Osteocyte (in vitro differentiated cells): ENCODE measurements at regions not wholly inside any gene's neighbourhood (a gene's known extent, or its start where the extent isn't known, plus 50 kb on each side); places are given as distances from the start of the nearest gene placed in this dataset.

Experiments
- DNase-seq: peaks from one replicate; pipeline ENCODE4 v3.0.0; 2021; ENCODE audit warnings: mixed read lengths; ENCODE audit not compliant: unreplicated experiment; ENCODE audit errors: extremely low spot score
- H3K27ac Mint-ChIP-seq: one replicate; pipeline ENCODE4 v1.8.0; 2021; ENCODE audit warnings: mild to moderate bottlenecking, mixed read lengths; ENCODE audit not compliant: unreplicated experiment
- H3K27me3 Mint-ChIP-seq: one replicate; pipeline ENCODE4 v1.8.0; 2021; ENCODE audit warnings: mixed read lengths; ENCODE audit not compliant: unreplicated experiment
- H3K36me3 Mint-ChIP-seq: one replicate; pipeline ENCODE4 v1.8.0; 2021; ENCODE audit warnings: mixed read lengths; ENCODE audit not compliant: unreplicated experiment
- H3K4me1 Mint-ChIP-seq: one replicate; pipeline ENCODE4 v1.8.0; 2021; ENCODE audit warnings: mixed read lengths; ENCODE audit not compliant: unreplicated experiment
- H3K4me3 Mint-ChIP-seq: one replicate; pipeline ENCODE4 v1.8.0; 2021; ENCODE audit warnings: mild to moderate bottlenecking, moderate library complexity, mixed read lengths; ENCODE audit not compliant: unreplicated experiment
- H3K9me3 Mint-ChIP-seq: one replicate; pipeline ENCODE4 v1.8.0; 2021; ENCODE audit warnings: mixed read lengths; ENCODE audit not compliant: unreplicated experiment
- TF ChIP-seq, protein P1 (sequence below): fragments of 200-600 bp; sonication (generic); IDR thresholded peaks from 2 replicates; pipeline ENCODE4 v1.5.0; 2021; ENCODE audit warnings: antibody characterized with exemption, mild to moderate bottlenecking, moderate library complexity

DNA sequence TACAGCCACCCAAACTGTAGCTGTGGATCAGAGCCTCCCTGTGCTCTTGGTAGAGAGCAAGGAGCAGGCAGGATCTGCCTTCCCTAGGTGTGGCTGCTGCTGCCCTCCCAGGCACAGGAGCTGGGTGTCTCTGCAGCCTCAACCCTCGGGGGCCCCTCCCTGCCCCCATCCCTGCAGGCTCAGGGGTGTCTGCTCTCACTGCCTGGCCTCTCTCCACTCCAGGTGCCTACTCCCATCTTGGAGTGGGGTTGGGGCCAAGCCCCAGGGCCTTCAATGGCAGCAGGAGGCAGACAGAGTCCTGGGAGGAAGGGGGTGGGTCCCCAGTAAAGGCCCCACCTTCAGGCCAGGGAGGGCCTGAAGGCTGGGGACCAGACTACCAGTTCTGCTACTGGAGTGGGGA, 189.7 kb upstream of the OSR1 start:
- Mint-ChIP-seq H3K27ac (no peak overlapping the region), H3K9me3 (no peaks in the 10 kb centered on the region), H3K36me3 (no peaks in the 10 kb centered on the region), H3K4me1 (peaks cover 8% of the 10 kb centered on the region), H3K4me3 (no peak overlapping the region), H3K27me3 (peaks cover 17% of the 10 kb centered on the region)
- no peak for DNase-seq
- TF ChIP-seq, protein P1, sequence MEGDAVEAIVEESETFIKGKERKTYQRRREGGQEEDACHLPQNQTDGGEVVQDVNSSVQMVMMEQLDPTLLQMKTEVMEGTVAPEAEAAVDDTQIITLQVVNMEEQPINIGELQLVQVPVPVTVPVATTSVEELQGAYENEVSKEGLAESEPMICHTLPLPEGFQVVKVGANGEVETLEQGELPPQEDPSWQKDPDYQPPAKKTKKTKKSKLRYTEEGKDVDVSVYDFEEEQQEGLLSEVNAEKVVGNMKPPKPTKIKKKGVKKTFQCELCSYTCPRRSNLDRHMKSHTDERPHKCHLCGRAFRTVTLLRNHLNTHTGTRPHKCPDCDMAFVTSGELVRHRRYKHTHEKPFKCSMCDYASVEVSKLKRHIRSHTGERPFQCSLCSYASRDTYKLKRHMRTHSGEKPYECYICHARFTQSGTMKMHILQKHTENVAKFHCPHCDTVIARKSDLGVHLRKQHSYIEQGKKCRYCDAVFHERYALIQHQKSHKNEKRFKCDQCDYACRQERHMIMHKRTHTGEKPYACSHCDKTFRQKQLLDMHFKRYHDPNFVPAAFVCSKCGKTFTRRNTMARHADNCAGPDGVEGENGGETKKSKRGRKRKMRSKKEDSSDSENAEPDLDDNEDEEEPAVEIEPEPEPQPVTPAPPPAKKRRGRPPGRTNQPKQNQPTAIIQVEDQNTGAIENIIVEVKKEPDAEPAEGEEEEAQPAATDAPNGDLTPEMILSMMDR: no peak

DNA sequence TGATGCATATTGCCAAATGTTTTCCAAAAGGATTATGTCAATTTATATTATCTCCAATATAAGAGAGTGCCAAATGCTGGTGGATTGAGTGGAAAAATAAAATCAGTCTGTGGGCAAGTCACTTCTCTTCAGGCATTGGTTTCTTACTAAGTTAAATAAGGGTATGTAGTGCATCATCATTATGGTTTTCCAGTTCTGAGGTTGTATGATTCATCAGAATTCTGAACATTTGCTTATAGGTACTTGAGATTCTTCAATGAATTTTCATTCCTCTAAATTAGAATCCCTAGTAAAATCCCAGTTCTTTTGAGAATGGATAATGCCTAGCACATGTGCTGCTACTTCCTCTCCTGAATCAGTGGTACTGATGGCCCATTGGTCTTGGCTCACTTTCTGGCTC, 188.9 kb upstream of the OSR1 start:
- no peaks in the 10 kb centered on the region for H3K36me3 Mint-ChIP-seq
- peaks cover 12% of the 10 kb centered on the region for H3K27me3 Mint-ChIP-seq
- H3K9me3 Mint-ChIP-seq: no peaks in the 10 kb centered on the region
- H3K27ac Mint-ChIP-seq: no peak overlapping the region
- DNase-seq: no peak
- H3K4me3 Mint-ChIP-seq: no peak overlapping the region
- H3K4me1 Mint-ChIP-seq: peaks cover 8% of the 10 kb centered on the region
- TF ChIP-seq, protein P1: no peak

DNA sequence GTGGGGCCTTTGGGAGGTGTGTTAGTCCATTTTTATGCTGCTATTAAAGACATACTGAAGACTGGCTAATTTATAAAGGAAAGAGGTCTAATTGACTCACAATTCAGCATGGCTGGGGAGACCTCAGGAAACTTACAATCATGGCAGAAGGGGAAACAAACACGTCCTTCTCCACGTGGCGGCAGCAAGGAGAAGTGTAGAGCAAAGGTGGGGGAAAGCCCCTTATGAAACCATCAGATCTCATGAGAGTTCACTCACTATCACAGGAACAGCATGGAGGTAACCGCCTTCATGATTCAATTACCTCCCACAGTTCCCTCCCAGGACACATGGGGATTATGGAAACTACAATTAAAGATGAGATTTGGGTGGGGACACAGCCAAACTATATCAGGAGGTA, 187.1 kb upstream of the OSR1 start:
- H3K27me3 Mint-ChIP-seq: peaks cover 5% of the 10 kb centered on the region
- no peak overlapping the region for H3K4me3 Mint-ChIP-seq
- peaks cover 10% of the 10 kb centered on the region for H3K4me1 Mint-ChIP-seq
- H3K27ac Mint-ChIP-seq: no peak overlapping the region
- no peaks in the 10 kb centered on the region for H3K9me3 Mint-ChIP-seq
- TF ChIP-seq, protein P1: no peak
- no peaks in the 10 kb centered on the region for H3K36me3 Mint-ChIP-seq
- DNase-seq: no peak

DNA sequence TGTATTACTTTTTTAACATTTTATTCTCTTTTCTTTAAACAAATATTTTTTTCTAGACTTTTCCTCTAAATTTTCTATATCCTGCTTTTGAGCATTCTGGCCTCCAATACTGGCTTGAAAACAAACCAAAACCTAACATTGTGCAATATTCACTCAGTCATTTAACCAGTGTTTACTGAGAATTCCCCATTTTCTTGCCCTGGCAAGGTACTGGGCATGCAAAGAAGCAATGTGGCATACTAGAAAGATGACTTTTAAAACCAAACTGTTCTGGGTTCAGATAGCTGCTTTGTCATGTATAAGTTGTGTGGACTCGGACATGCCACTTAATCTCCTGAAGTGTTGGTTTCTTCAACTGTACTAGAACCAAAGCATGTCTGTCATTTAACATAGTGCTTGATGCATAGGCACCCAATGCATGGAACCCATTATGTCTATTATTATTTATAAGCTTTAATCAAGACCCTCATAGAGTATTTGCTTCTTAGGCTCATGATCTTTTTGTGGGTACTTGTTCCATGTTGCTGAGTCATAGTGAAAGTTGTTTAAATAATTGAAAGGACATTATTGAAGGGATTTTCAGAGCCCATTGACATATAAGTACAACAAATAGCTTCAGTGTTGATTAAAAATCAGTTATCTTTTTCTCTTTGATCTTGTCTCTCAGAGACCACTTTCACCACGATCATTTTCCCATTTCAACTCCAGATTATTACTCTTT, 185.4 kb upstream of the OSR1 start:
- no peak overlapping the region for H3K4me3 Mint-ChIP-seq
- peaks cover 10% of the 10 kb centered on the region for H3K4me1 Mint-ChIP-seq
- H3K9me3 Mint-ChIP-seq: no peaks in the 10 kb centered on the region
- no peaks in the 10 kb centered on the region for H3K36me3 Mint-ChIP-seq
- no peak for DNase-seq
- TF ChIP-seq, protein P1: no peak
- H3K27me3 Mint-ChIP-seq: no peaks in the 10 kb centered on the region
- no peak overlapping the region for H3K27ac Mint-ChIP-seq

DNA sequence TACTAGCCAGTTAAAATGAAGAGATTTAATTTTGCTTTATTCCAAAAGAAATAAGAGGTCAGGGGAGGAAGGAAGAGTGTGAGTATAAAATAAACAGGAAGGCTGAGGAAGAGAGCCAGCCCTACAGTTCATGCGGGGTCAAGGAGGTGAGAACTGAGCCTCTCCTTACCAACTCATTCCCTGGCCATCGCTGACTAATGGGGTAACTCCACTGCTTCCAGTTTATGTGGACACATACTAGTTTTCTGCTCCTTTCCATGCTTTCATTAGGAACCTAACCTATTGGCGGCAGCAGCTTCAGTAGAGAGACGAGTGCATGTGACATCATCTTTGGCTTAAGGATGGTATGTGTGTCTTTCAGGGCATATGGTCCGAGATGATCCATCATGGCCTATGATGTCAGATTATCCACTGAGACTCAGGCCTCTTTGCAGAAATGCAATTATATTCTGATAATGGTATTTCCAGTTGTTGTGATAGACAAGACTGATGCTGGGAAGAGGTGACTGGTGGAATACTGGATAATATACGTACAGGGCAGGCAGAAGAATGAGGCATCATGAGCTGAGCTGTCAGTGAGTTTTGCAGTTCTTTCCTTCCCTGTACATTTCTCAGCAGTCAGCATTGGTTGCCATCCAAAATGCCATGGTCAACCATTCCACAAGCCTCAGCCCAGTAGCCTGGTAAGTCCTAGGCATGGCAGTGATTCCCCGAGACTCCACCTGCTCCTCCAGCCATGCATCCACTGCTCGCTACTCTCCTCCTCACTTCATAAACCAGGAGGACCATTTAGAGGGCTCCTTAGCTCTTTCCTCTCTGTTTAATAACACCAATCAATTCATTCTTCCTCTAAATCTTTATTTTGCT, 184.6 kb upstream of the OSR1 start:
- Mint-ChIP-seq H3K9me3 (no peaks in the 10 kb centered on the region), H3K27me3 (no peaks in the 10 kb centered on the region), H3K36me3 (no peaks in the 10 kb centered on the region), H3K4me1 (peaks cover 14% of the 10 kb centered on the region), H3K4me3 (no peak overlapping the region), H3K27ac (no peak overlapping the region)
- TF ChIP-seq, protein P1: no peak
- DNase-seq: no peak
